Neuron (in vitro differentiated cells): ENCODE measurements at regions not wholly inside any gene's neighbourhood (a gene's known extent, or its start where the extent isn't known, plus 50 kb on each side); places are given as distances from the start of the nearest gene placed in this dataset.
"Not testable (repeated sequence)": the region's sequence is repeated elsewhere in the genome, so short reads cannot be mapped to it uniquely, and the experiment has no call there.

ENCODE experiments used
- H2AFZ ChIP-seq: one replicate; pipeline ENCODE4 v1.6.1; 2013; ENCODE audit warnings: low read depth, mild to moderate bottlenecking, inconsistent platforms, low read length, moderate library complexity
- H3K27me3 ChIP-seq: one replicate; pipeline ENCODE4 v1.6.1; 2013; ENCODE audit warnings: low read length; ENCODE audit not compliant: insufficient read depth
- H3K36me3 ChIP-seq: one replicate; pipeline ENCODE4 v1.6.1; 2013; ENCODE audit warnings: low read length; ENCODE audit not compliant: insufficient read depth
- H3K4me1 ChIP-seq: one replicate; pipeline ENCODE4 v1.6.1; 2013; ENCODE audit warnings: low read length; ENCODE audit not compliant: insufficient read depth
- H3K4me3 ChIP-seq: 2 replicates; pipeline ENCODE4 v1.5.1; 2013; ENCODE audit warnings: mild to moderate bottlenecking, low read length, moderate library complexity
- H3K9me3 ChIP-seq: one replicate; pipeline ENCODE4 v1.6.1; 2013; ENCODE audit warnings: low read length

GRCh38 chr2:49618491-49618890 lies 464.2 kb upstream of the FSHR start:
- H2AFZ ChIP-seq = no peak overlapping the region
- H3K9me3 ChIP-seq = no peaks in the 10 kb centered on the region
- H3K4me3 ChIP-seq = no peak overlapping the region
- H3K27me3 ChIP-seq = no peaks in the 10 kb centered on the region
- no peaks in the 10 kb centered on the region for H3K36me3 ChIP-seq
- H3K4me1 ChIP-seq = no peaks in the 10 kb centered on the region

GRCh38 chr2:49616800-49617199 lies 462.5 kb upstream of the FSHR start:
- no peak overlapping the region for H2AFZ ChIP-seq
- H3K9me3 ChIP-seq = no peaks in the 10 kb centered on the region
- no peaks in the 10 kb centered on the region for H3K4me1 ChIP-seq
- H3K36me3 ChIP-seq = no peaks in the 10 kb centered on the region
- H3K4me3 ChIP-seq = no peak overlapping the region
- no peaks in the 10 kb centered on the region for H3K27me3 ChIP-seq

- H3K4me1 ChIP-seq, H3K36me3 ChIP-seq, H3K27me3 ChIP-seq, H3K4me3 ChIP-seq, H3K9me3 ChIP-seq, H2AFZ ChIP-seq: not testable (repeated sequence)
These were observed 457.5 kb upstream of the FSHR start for GRCh38 chr2:49611796-49612195.

GRCh38 chr2:49600524-49600923 lies 446.2 kb upstream of the FSHR start:
- Histone ChIP-seq H3K4me3 (no peak overlapping the region), H3K36me3 (no peaks in the 10 kb centered on the region)

GRCh38 chr2:49598231-49598630 lies 443.9 kb upstream of the FSHR start:
- no peak overlapping the region for H3K4me3 ChIP-seq
- no peaks in the 10 kb centered on the region for H3K27me3 ChIP-seq
- no peaks in the 10 kb centered on the region for H3K36me3 ChIP-seq
- no peaks in the 10 kb centered on the region for H3K4me1 ChIP-seq
- no peak overlapping the region for H2AFZ ChIP-seq
- H3K9me3 ChIP-seq = no peaks in the 10 kb centered on the region

More at GRCh38 chr2:49600524-49600923, 446.2 kb upstream of the FSHR start:
- Histone ChIP-seq H3K9me3 (no peaks in the 10 kb centered on the region), H2AFZ (no peak overlapping the region), H3K27me3 (no peaks in the 10 kb centered on the region), H3K4me1 (no peaks in the 10 kb centered on the region)

GRCh38 chr2:49585921-49586320 lies 431.6 kb upstream of the FSHR start:
- Histone ChIP-seq H3K4me1 (no peaks in the 10 kb centered on the region), H3K36me3 (no peaks in the 10 kb centered on the region), H3K4me3 (no peak overlapping the region), H3K9me3 (no peaks in the 10 kb centered on the region), H3K27me3 (peaks cover 2% of the 10 kb centered on the region), H2AFZ (no peak overlapping the region)

GRCh38 chr2:49582946-49583345 lies 428.6 kb upstream of the FSHR start:
- no peaks in the 10 kb centered on the region for H3K4me1 ChIP-seq
- no peaks in the 10 kb centered on the region for H3K36me3 ChIP-seq
- H2AFZ ChIP-seq = no peak overlapping the region
- H3K4me3 ChIP-seq = no peak overlapping the region
- peaks cover 2% of the 10 kb centered on the region for H3K27me3 ChIP-seq
- no peaks in the 10 kb centered on the region for H3K9me3 ChIP-seq

- Histone ChIP-seq H3K4me1 (no peaks in the 10 kb centered on the region), H3K4me3 (no peak overlapping the region), H3K36me3 (no peaks in the 10 kb centered on the region), H3K27me3 (no peaks in the 10 kb centered on the region), H2AFZ (no peak overlapping the region), H3K9me3 (no peaks in the 10 kb centered on the region)
These were observed 422.7 kb upstream of the FSHR start for GRCh38 chr2:49577041-49577440.

GRCh38 chr2:49569176-49569575 lies 414.9 kb upstream of the FSHR start:
- no peak overlapping the region for H3K4me3 ChIP-seq
- H3K36me3 ChIP-seq = no peaks in the 10 kb centered on the region
- no peaks in the 10 kb centered on the region for H3K27me3 ChIP-seq
- H2AFZ ChIP-seq = no peak overlapping the region
- H3K4me1 ChIP-seq = no peaks in the 10 kb centered on the region
- H3K9me3 ChIP-seq = no peaks in the 10 kb centered on the region

GRCh38 chr2:49567811-49568600 lies 413.7 kb upstream of the FSHR start:
- H3K27me3 ChIP-seq = no peaks in the 10 kb centered on the region
- H3K4me3 ChIP-seq = no peak overlapping the region
- no peaks in the 10 kb centered on the region for H3K36me3 ChIP-seq
- no peaks in the 10 kb centered on the region for H3K9me3 ChIP-seq
- no peaks in the 10 kb centered on the region for H3K4me1 ChIP-seq
- no peak overlapping the region for H2AFZ ChIP-seq

- no peaks in the 10 kb centered on the region for H3K9me3 ChIP-seq
- no peaks in the 10 kb centered on the region for H3K36me3 ChIP-seq
- no peaks in the 10 kb centered on the region for H3K4me1 ChIP-seq
- no peak overlapping the region for H2AFZ ChIP-seq
- no peaks in the 10 kb centered on the region for H3K27me3 ChIP-seq
- no peak overlapping the region for H3K4me3 ChIP-seq
These were observed 412.7 kb upstream of the FSHR start for GRCh38 chr2:49567021-49567420.

- Histone ChIP-seq H2AFZ (no peak overlapping the region), H3K9me3 (no peaks in the 10 kb centered on the region), H3K36me3 (no peaks in the 10 kb centered on the region), H3K4me3 (no peak overlapping the region), H3K27me3 (no peaks in the 10 kb centered on the region), H3K4me1 (no peaks in the 10 kb centered on the region)
These were observed 399.3 kb upstream of the FSHR start for GRCh38 chr2:49553658-49554057.

- Histone ChIP-seq H3K4me1 (no peaks in the 10 kb centered on the region), H3K4me3 (no peak overlapping the region), H3K9me3 (peaks cover 3% of the 10 kb centered on the region), H3K36me3 (no peaks in the 10 kb centered on the region), H3K27me3 (no peaks in the 10 kb centered on the region), H2AFZ (no peak overlapping the region)
These were observed 378.4 kb upstream of the FSHR start for GRCh38 chr2:49532702-49533101.
